C4-2B (cell line): ENCODE measurements at regions not wholly inside any gene's neighbourhood (a gene's known extent, or its start where the extent isn't known, plus 50 kb on each side); places are given as distances from the start of the nearest gene placed in this dataset.

ENCODE experiments used
- CTCF ChIP-seq: fragments of 450-650 bp; conservative IDR thresholded peaks from 2 replicates; pipeline ENCODE4 v1.5.1; 2017; ENCODE audit warnings: mild to moderate bottlenecking
- ZFX ChIP-seq: fragments of 450-650 bp; IDR thresholded peaks from 2 replicates; pipeline ENCODE4 v1.6.1; 2017

DNA sequence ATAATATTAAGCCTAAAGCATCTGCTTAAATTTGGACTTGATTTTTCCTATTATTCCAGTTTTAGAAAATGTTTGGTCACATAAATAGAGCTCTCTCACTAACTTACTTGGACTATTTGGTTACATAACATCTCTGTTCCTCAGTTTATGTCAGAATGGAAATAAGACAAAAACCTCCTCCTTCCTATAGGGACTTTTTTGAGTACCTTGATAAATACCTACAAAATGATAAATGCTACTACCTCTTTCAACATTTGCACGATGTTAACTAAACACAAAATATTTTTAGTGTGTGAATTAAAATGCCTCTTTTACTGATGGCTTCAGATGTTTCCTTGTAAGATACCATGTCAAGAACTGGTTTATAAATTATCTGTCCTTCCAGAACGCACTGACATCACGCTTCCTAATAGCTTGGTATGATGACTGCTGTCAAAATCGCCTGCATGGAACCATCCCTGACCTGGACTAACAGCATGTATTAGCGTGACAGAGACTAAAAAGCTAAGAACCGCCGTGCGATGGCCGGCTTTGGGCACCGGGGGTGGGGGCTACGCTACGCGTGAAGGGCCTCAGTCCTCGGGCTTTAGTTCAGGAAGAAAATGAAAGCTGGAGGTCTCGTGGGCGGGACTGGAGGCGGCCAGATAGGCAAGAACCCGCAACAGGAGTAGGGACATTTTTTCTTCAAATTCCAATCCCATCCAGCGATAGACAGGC is 133.2 kb upstream of the BARHL2 start:
- TF ChIP-seq CTCF (no peak), ZFX (no peak)
